Gastrocnemius medialis (tissue), 4 donors: ENCODE measurements at regions not wholly inside any gene's neighbourhood (a gene's known extent, or its start where the extent isn't known, plus 50 kb on each side); places are given as distances from the start of the nearest gene placed in this dataset.

Experiments
- POLR2A ChIP-seq, 2 donors: fragments of 450-650 bp; IDR thresholded peaks; one replicate each; pipeline ENCODE4 v1.6.1; 2017; ENCODE audit warnings: antibody characterized with exemption in 2 of 2, mild to moderate bottlenecking in 2 of 2, moderate library complexity in 2 of 2
- TF ChIP-seq, protein P1 (sequence below), 5 experiments: fragments of 450-650 bp in 3 of 5; fragments of 200-600 bp in 2 of 5; sonication (generic) in 2 of 5; IDR thresholded peaks in 4 of 5; conservative IDR thresholded peaks in 1 of 5; 1 replicate in 4 of 5; 2 replicates in 1 of 5; pipeline ENCODE4 v1.5.1; 2016 to 2019; ENCODE audit warnings: antibody characterized with exemption in 5 of 5, mild to moderate bottlenecking in 3 of 5, moderate library complexity in 3 of 5

DNA sequence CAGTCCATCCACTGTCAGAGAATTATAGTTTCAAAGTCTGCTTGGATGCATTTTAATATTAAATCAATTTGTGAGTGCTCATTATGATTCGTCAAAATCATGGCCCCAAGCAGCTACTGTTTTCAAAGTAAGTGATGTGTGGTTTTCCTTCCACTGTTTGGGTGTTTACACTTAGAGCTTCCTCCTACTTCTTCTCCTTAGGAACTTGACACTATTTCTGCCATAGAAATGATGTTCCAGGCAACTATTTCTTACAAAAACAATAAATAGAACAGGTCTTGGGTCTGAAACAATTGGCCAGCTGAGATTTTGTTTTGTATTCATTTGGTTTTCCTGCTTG is 132.8 kb upstream of the RAI14 start:
- TF ChIP-seq, protein P1, sequence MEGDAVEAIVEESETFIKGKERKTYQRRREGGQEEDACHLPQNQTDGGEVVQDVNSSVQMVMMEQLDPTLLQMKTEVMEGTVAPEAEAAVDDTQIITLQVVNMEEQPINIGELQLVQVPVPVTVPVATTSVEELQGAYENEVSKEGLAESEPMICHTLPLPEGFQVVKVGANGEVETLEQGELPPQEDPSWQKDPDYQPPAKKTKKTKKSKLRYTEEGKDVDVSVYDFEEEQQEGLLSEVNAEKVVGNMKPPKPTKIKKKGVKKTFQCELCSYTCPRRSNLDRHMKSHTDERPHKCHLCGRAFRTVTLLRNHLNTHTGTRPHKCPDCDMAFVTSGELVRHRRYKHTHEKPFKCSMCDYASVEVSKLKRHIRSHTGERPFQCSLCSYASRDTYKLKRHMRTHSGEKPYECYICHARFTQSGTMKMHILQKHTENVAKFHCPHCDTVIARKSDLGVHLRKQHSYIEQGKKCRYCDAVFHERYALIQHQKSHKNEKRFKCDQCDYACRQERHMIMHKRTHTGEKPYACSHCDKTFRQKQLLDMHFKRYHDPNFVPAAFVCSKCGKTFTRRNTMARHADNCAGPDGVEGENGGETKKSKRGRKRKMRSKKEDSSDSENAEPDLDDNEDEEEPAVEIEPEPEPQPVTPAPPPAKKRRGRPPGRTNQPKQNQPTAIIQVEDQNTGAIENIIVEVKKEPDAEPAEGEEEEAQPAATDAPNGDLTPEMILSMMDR (IDR thresholded peaks at IDR 0.05 in 4 of 5, conservative IDR thresholded peaks at IDR 0.05 in 1 of 5): no peak
- no peak for TF ChIP-seq POLR2A (IDR thresholded peaks at IDR 0.05)
